ENCODE measurements at regions not wholly inside any gene's neighbourhood (a gene's known extent, or its start where the extent isn't known, plus 50 kb on each side); places are given as distances from the start of the nearest gene placed in this dataset.

- TF ChIP-seq GABPB1 (CRISPR knock-in tag; IDR thresholded peaks at IDR 0.05) (peak; percentile 63; the same call in 1 of the 2 replicates), NFRKB (IDR thresholded peaks at IDR 0.05) (no peak), GABPA (IDR thresholded peaks at IDR 0.05; ENCODE audit: low read depth, low read length) (no peak), GABPA (CRISPR knock-in tag; IDR thresholded peaks at IDR 0.05; ENCODE audit: low read depth) (peak; percentile 76), ETV5 (CRISPR knock-in tag; IDR thresholded peaks at IDR 0.05; ENCODE audit: borderline replicate concordance) (peak; percentile 25; the same call in 1 of the 2 replicates), PHF21A (CRISPR knock-in tag; IDR thresholded peaks at IDR 0.05) (peak; percentile 28; the same call in 1 of the 2 replicates), ZNF460 (CRISPR knock-in tag; IDR thresholded peaks at IDR 0.05; ENCODE audit: borderline replicate concordance) (no peak), ZNF615 (CRISPR knock-in tag; IDR thresholded peaks at IDR 0.05; ENCODE audit: borderline replicate concordance) (no peak), MAFF (IDR thresholded peaks at IDR 0.05; ENCODE audit: low read depth, low read length) (no peak), ZFP90 (CRISPR knock-in tag; IDR thresholded peaks at IDR 0.05; ENCODE audit: borderline replicate concordance) (no peak), ZNF260 (CRISPR knock-in tag; IDR thresholded peaks at IDR 0.05; ENCODE audit: borderline replicate concordance, low read depth) (no peak)
These were observed 306.2 kb downstream of the GPR37 start (continued) for GRCh38 chr7:124459101-124460055.

DNA sequence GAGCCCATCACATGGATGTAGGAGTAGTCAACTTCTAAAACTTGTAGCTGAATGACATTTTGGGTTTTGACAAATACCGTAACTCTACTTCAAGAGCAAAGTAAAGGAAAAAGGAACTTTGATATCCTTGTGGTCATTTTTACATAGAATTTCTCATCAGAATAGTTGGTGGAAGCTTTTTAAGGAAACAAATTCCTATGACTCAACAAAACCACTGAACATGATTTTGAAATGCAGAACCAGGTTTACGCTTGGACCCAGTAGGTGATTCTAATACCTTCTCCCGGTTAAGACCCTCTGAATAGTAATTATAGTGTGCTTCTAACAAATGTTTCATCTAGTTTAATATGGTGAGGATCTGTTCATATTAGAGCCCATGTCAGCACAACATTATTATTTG, 307.8 kb downstream of the GPR37 start:
- Histone ChIP-seq H3K9me3 (ENCODE audit: low read length) (no peaks in the 10 kb centered on the region), H2AFZ (ENCODE audit: low read length) (no peak overlapping the region), H3K27ac (ENCODE audit: extremely low read length, insufficient read depth, low read length) (no peak overlapping the region), H3K4me1 (ENCODE audit: insufficient read depth, low read length) (peaks cover 26% of the 10 kb centered on the region), H3K27me3 (ENCODE audit: control insufficient read depth in 1 of 2, insufficient read depth in 2 of 2, low read length in 2 of 2) (no peaks in the 10 kb centered on the region), H3K4me3 (replicated peaks in 1 of 3; ENCODE audit: insufficient read depth in 1 of 3, low read depth in 2 of 3, low read length in 3 of 3) (no peak overlapping the region), H4K20me1 (ENCODE audit: insufficient read depth, low read length) (no peaks in the 10 kb centered on the region), H3K9ac (ENCODE audit: insufficient read depth, low read depth, low read length) (no peak overlapping the region), H3K4me2 (ENCODE audit: low read depth, low read length) (no peak overlapping the region), H3K79me2 (ENCODE audit: insufficient read depth, low read length) (no peaks in the 10 kb centered on the region), H3K36me3 (replicated peaks in 1 of 2; ENCODE audit: control insufficient read depth in 1 of 2, insufficient read depth in 2 of 2, low read length in 2 of 2) (no peaks in the 10 kb centered on the region)
- FAIRE-seq (no peak), DNase-seq (ENCODE audit: low spot score) (no peak), ATAC-seq (no peak)
- in situ Hi-C loops (cut with HindIII; ENCODE audit: extremely low pct_ligation_motif_present, low pct_unique_long_range_greater_than_20kb): no loop called here
- CTCF ChIA-PET (ENCODE audit: low intra/inter-chr PET ratio, low total read pairs): no interaction called here
- 49% methylated on average over 3 of the region's 3 CpGs for WGBS (ENCODE audit: low lambda C conversion rate)
- no TSS peak for BruUV-seq (replicated peaks)
- intact Hi-C loops (cut with micrococcal nuclease; ENCODE audit: unreplicated experiment): loop anchor here (1.0 kb wide), 1 partner anchor 10 kb away; no protein-coding TSS in a partner anchor
- POLR2A ChIA-PET: no interaction called here
- TF ChIP-seq ZNF556 (CRISPR knock-in tag; IDR thresholded peaks at IDR 0.05; ENCODE audit: borderline replicate concordance) (no peak), SYNCRIP (IDR thresholded peaks at IDR 0.05; ENCODE audit: insufficient read depth, low read depth, low read length) (no peak), ZC3H4 (CRISPR knock-in tag; IDR thresholded peaks at IDR 0.05; ENCODE audit: borderline replicate concordance) (no peak), ZNF251 (CRISPR knock-in tag; IDR thresholded peaks at IDR 0.05) (no peak)
- TF ChIP-seq, protein P1, sequence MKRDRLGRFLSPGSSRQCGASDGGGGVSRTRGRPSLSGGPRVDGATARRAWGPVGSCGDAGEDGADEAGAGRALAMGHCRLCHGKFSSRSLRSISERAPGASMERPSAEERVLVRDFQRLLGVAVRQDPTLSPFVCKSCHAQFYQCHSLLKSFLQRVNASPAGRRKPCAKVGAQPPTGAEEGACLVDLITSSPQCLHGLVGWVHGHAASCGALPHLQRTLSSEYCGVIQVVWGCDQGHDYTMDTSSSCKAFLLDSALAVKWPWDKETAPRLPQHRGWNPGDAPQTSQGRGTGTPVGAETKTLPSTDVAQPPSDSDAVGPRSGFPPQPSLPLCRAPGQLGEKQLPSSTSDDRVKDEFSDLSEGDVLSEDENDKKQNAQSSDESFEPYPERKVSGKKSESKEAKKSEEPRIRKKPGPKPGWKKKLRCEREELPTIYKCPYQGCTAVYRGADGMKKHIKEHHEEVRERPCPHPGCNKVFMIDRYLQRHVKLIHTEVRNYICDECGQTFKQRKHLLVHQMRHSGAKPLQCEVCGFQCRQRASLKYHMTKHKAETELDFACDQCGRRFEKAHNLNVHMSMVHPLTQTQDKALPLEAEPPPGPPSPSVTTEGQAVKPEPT (CRISPR knock-in tag; IDR thresholded peaks at IDR 0.05; ENCODE audit: low read depth): no peak
- TF ChIP-seq, protein P2, sequence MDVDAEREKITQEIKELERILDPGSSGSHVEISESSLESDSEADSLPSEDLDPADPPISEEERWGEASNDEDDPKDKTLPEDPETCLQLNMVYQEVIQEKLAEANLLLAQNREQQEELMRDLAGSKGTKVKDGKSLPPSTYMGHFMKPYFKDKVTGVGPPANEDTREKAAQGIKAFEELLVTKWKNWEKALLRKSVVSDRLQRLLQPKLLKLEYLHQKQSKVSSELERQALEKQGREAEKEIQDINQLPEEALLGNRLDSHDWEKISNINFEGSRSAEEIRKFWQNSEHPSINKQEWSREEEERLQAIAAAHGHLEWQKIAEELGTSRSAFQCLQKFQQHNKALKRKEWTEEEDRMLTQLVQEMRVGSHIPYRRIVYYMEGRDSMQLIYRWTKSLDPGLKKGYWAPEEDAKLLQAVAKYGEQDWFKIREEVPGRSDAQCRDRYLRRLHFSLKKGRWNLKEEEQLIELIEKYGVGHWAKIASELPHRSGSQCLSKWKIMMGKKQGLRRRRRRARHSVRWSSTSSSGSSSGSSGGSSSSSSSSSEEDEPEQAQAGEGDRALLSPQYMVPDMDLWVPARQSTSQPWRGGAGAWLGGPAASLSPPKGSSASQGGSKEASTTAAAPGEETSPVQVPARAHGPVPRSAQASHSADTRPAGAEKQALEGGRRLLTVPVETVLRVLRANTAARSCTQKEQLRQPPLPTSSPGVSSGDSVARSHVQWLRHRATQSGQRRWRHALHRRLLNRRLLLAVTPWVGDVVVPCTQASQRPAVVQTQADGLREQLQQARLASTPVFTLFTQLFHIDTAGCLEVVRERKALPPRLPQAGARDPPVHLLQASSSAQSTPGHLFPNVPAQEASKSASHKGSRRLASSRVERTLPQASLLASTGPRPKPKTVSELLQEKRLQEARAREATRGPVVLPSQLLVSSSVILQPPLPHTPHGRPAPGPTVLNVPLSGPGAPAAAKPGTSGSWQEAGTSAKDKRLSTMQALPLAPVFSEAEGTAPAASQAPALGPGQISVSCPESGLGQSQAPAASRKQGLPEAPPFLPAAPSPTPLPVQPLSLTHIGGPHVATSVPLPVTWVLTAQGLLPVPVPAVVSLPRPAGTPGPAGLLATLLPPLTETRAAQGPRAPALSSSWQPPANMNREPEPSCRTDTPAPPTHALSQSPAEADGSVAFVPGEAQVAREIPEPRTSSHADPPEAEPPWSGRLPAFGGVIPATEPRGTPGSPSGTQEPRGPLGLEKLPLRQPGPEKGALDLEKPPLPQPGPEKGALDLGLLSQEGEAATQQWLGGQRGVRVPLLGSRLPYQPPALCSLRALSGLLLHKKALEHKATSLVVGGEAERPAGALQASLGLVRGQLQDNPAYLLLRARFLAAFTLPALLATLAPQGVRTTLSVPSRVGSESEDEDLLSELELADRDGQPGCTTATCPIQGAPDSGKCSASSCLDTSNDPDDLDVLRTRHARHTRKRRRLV (CRISPR knock-in tag; IDR thresholded peaks at IDR 0.05): no peak
